Sigmoid colon (tissue), 4 donors: ENCODE measurements at regions not wholly inside any gene's neighbourhood (a gene's known extent, or its start where the extent isn't known, plus 50 kb on each side); places are given as distances from the start of the nearest gene placed in this dataset.

Experiments used
- CTCF ChIP-seq, 4 experiments: fragments of 450-650 bp in 3 of 4; fragments of 200-600 bp in 1 of 4; IDR thresholded peaks; one replicate each; pipeline ENCODE4 v1.5.1; 2016 to 2019; ENCODE audit warnings: antibody characterized with exemption in 4 of 4, mild to moderate bottlenecking in 3 of 4, moderate library complexity in 2 of 4
- EP300 ChIP-seq, 4 donors: sonication (generic); formaldehyde crosslinking; IDR thresholded peaks; one replicate each; pipeline ENCODE4 v1.6.1; 2017; ENCODE audit warnings: antibody characterized with exemption in 4 of 4
- POLR2A ChIP-seq, 2 donors: fragments of 450-650 bp; IDR thresholded peaks; one replicate each; pipeline ENCODE4 v1.6.1; 2016; ENCODE audit warnings: antibody characterized with exemption in 2 of 2, mild to moderate bottlenecking in 2 of 2, moderate library complexity in 2 of 2
- POLR2AphosphoS5 ChIP-seq, 4 donors: sonication (generic); formaldehyde crosslinking; IDR thresholded peaks; one replicate each; pipeline ENCODE4 v1.6.1; 2017; ENCODE audit warnings: antibody characterized with exemption in 4 of 4

- no peak for TF ChIP-seq CTCF (IDR thresholded peaks at IDR 0.05)
- no peak for TF ChIP-seq POLR2A (IDR thresholded peaks at IDR 0.05)
- TF ChIP-seq POLR2AphosphoS5 (IDR thresholded peaks at IDR 0.05), result no peak
- no peak for TF ChIP-seq EP300 (IDR thresholded peaks at IDR 0.05)
These were observed 518.3 kb upstream of the ZNF337 start for GRCh38 chr20:26214991-26215390.
